NOMO-1 treated with DMSO at 0.1 percent for 48 hours (cell line): ENCODE measurements at regions not wholly inside any gene's neighbourhood (a gene's known extent, or its start where the extent isn't known, plus 50 kb on each side); places are given as distances from the start of the nearest gene placed in this dataset.

Source experiments
- DNase-seq: peaks from one replicate; lab custom pipeline; 2025; ENCODE audit not compliant: unreplicated experiment; lab: John Stamatoyannopoulos, UW

DNA sequence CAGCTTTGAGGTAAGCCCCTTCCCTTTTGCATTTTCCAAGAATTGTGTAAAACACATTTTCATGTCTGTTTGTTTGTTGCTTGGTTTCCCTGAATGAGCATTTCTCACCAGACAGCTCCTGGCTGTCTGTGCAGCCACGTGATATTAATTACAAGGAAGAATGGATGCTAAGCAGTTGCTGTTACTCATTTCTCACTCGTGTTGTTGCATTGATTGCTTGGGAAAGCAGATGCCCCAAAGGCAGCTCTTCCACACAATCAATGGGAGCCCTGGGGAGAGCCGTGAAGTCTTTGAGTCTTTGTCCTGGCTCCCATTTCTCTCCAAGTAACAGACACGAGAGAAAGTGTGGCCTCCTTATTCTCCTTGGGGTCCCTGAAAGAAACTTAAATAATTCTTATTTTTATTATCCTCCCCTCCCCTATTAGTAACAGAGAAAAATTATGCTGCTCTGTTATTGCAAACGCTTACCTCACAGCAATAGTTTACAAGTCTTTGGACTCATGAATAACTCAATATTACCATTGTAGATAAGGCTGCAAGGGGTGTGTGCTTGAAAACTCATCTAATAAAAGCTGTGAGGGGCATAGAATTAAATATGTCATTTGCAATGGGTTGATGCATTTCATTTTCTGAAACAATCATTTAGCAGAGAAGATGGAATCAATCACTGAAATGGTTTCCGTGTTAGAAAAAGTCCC, 127.7 kb upstream of the CAMK1G start:
- DNase-seq: no peak

DNA sequence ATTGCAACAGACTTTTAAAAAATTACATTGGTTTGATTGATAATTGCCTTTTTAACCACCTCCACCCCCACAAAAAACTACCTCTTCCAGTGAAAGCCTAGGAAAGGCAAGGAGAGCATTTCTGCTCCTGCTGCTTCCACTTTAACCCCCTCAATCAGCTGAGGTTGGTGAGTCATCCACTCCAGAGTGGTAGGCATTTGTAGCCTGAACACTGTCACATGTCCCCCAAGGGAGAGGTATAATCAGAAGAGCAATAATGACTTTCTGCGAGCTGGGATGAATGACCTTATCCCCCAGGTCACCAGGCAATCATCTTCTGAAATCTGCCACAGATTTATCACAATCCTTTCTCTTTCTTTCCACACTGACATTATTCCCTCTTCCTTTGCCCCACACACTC, 126.6 kb upstream of the CAMK1G start:
- DNase-seq: no peak

DNA sequence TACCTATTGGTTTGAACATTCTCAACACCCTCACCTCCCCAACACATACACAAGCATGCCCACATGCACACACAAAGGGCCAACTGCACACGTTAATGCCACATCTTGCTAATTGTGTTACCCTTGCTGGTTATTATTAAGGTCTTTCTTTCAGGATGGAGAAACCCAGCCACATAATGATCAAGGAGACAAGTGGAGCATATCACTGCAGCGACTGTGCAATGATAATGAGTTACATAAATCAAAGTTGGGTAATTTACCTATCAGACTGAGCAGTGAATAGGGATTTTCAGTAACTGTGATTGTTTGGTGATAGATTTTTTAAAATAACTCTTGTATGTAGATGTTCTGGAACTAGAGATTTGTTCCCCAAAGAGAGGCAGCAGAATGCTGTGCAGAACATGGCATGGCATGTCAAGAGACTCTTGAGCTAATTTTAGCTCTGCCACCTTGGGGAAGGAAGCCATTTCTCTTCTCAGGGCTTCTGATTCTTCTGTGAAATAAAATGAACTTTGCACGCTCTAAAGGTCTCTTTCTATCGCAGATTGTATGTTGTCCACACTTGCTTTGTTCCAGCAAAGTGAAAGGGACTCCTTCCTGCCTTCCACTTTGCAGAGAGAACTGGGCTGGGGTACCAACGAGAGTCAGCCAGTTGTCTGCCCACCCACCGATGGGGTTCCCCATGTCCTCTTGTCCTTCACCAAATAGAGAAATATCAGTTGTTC, 126.0 kb upstream of the CAMK1G start:
- no peak for DNase-seq

DNA sequence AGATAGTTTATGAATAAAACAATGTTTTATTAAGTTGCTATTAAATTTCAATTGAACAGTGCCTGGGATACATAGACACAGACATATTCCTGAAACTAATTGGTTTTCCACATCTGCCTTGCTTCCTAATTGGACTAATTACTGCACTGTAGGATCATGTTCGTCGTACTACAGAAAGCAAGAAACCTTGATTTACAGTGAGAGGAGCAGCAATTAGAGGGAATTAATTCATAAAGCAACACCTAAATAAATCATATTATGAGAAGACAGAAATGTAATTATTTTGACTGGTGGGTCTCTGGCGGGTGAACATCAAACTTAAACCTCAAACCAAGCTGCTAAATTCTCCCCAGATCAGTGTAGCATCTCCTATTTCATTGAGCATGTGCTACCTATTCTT, 124.6 kb upstream of the CAMK1G start:
- no peak for DNase-seq

DNA sequence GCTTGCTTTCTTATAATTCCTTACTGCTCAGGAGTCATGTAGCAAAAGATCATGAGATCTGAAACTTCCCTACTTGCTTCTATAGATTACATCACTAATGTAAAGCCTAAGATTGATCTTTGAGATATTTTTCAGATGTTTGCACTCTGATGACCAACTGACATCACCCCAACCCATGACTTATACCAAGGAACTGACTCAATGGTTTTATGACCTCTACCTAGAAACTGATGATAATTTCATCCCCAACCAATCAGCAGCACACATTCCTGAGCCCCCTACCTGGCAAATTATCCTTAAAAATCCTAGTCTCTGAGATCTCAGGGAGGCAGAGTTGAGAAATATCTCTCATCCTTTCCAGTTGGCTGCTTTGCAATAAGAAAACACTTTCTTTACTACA, 122.3 kb upstream of the CAMK1G start:
- DNase-seq: no peak

DNA sequence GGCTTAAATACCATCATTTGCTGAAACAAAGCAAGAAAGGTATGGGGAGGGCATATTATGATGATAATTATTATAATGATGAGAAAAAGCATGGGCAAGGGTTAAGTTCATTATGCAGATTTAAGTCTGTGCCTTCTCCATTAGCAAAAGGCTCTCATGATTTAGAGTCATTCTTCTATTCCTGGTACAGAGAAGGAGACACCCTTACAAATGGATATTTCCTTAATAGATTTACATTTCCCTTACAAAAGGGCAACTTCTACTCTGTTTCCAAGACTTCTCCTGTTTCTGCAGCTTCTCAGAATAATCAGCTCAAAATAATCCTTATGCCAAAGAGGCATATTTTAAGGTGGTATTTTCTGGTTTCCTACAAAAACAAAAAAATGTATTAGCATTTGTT, 121.1 kb upstream of the CAMK1G start:
- DNase-seq: no peak

DNA sequence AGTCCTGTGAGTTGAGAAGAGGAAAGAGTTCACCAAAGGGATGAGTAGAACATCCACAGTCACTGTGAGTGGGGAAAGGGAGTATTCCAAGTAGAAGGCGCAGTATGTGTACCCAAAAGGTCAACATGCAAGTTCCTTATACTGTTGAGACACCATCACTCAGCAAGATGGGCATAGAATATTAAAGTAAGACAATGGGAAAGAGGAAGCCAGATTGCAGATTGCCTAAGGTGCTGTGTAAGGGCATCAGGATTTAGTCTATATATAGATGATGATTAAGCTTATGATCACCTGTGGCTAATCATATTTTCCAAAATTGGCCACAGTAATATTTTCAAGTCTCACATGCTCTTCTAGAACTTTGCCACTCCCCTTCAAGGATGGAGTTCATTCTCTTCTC, 120.1 kb upstream of the CAMK1G start:
- no peak for DNase-seq

DNA sequence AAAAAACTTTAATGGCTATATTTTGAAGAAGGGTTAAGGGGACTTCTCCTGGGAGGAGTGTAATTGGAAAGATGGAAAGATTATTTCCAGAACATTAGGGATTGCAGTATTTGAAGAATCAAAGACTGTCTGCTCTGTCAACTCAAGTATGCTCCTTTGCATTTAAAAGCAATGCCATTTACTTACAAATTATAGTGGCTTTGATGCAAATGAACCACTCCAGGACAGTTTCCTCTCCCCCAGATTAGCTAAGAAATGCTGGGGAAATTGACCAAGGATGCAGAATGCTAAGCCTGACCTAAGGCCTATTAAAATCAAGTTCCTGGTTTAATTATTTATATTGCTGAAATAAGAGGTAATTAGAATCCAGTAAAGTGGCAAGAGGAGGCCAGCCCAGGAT, 110.5 kb upstream of the CAMK1G start:
- DNase-seq: no peak

DNA sequence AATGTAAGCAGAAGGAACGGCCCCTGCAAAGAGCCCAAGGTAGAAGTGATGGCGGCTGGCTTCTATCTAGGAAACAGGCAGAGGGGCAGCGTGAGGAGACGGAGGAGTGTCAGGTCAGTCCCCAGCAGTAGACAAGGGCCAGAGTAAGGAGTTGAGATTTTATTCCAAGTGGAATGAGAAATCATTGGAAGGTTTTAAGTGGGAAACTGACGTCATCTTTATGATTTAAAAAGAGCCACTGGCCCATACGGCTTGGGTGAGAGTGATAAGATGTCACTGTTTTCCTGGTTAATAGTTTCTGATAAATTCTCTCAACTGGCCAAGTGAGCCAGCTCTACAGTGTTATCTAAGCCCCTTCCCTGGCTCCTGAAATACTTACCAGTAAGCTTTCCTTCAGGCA, 103.2 kb upstream of the CAMK1G start:
- DNase-seq: no peak

DNA sequence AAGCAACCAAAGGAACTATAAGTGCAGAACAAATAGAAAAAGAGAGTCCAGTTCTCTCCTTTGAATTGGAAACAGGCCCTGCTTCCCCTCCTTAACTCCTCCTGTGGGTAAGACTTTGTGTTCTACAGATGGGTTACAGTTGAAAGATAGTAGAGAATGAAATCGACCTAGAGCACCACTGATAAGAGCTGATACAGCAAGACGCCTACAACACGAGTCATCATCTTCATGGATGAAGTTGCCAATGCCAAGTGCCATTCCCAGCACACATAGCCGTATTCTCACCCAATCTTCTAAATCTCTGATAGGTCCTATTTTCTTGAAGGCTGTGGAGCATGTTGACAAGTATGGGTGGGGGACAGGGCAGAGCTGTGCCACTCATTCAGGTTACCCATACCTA, 99.8 kb upstream of the CAMK1G start:
- DNase-seq: no peak

DNA sequence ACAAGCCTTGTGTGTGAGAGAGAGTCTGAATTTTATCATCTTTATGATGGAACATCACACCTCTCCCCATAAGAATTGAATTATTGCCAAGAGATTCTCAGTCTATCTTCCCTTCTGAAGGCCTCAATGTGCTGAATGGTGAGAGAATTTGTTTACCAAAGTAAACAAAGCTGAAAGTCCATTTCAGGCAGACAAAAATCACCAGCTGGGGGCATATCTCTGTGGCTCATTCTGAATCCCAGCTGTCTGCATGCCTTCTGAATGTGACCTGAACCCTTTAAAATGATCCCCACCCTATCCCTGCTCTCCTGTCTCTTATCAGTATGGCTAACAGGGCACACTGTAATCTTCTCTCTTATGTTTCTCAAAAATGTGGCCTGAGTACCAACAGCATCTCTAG, 99.1 kb upstream of the CAMK1G start:
- no peak for DNase-seq

DNA sequence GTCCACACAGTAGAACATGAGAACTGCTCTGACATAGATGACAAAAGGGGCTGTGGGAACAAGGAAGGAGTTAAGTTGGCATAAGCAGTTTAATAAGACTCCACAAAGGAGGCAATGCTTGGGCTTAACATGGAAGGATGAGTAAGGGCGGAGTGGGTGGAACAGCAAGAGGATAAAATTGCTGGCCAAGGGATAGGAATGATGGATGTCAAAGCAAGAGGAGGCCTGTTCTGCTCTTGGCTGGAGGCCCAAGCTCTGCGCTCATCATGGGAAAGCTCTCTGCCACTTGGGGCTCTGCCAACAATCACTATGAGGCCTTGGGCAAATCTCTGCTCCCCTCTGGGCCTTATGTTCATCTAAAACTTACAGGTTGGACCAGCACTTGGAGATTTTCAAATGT, 98.3 kb upstream of the CAMK1G start:
- no peak for DNase-seq

DNA sequence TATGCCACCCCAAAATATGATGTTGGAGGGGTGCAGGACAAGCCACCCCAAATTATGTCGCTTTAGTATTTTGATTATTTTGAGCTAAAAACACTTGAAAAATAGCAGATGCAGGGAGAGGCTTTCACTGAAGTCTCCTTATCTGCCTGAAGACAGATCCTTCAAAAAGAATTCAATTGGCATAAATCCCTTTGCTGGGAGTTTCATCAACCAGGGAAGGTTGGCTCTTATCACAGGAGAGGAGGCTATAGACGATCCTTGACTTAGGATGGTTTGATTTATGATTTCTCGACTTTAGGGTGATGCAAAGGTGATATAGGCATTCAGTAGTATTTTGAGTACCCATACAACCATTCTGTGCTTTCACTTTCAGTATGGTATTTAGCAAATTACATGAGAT, 97.8 kb upstream of the CAMK1G start:
- DNase-seq: no peak

DNA sequence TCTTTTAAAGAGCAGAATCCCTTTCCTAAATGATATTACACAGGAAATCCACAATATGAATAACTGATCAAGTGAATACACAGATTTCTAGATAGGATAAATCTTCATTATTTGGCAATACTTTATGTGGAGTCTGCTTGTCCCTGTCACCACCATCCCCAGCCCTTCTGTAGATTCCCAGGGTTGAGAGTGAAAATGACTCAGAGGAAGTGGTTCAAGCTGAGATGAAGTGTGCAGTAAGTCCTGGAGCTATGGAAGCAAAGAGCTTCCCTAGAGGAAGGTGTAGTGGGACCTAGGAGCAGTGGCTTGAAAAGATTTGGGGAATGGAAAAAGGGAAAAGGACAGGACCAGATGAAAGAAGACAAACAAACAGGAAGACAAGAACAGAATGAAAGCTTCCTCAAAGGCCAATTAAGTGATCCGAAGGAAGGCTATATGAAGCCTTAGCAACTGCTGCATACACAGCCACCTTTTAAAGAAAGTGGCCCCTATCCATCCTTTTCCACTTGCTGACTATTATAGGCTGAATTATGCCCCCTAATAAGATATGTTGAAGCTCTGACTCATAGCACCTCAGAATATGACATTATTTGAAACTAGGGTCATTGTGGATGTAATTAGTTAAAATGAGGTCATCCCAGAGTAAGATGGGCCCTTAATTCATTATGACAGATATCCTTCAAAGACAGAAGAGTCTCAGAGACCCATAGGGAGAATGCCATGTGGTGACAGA, 96.5 kb upstream of the CAMK1G start:
- no peak for DNase-seq

DNA sequence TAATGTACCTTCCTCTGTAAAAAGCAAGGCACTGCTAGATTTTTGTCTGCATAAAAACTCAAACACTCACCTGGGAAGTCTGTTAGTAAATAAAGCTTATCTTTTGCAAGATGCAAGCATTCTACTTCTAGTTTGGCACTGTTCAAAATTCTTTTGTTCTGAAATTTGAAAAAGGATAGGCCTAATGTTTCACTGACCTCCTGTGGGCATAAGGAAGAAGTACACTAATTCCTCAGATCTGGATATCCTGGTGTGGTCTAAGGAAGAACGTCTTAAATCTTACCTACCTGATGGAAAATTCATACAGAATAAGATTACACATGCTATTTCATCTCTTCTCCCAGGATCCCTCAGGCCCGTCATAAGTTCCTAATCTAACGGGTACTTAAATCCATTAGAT, 93.5 kb upstream of the CAMK1G start:
- no peak for DNase-seq

DNA sequence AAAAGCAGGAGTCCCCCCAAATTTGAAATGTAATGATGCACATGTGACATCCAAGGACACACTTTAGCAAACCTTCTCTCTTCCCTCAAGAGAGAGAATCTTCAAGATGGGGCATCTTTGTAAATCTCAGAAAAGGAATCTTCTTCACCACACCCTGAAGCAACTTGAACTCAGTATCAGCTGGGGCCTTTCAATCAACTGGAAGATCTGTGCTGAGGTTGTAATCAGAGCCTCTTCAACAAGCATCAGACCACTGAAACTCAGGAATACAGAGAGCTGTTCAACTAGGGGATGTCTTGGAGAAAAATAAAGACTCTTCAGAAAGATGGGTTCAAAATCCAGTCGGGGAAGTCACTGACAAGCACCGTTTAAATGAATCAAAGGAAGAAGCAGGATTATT, 92.5 kb upstream of the CAMK1G start:
- DNase-seq: no peak

DNA sequence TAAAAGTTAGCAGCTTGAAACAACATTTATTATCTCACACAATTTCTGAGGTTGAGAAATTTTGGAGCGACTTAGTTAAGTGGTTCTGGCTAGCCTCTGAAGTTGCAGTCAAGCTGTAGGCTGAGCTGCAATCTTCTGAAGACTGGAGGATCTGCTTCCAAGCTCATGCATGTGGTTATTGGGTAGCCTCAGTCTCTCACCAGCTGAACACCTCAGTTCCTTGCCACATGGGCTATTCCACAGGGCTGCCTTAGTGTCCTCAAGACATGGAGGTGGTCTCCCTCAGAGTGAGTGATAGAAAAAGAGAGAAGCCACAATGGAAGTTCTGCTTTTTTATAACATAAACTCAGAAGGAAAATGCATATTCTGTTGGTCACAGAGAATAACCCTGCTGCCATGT, 92.0 kb upstream of the CAMK1G start:
- DNase-seq: no peak

DNA sequence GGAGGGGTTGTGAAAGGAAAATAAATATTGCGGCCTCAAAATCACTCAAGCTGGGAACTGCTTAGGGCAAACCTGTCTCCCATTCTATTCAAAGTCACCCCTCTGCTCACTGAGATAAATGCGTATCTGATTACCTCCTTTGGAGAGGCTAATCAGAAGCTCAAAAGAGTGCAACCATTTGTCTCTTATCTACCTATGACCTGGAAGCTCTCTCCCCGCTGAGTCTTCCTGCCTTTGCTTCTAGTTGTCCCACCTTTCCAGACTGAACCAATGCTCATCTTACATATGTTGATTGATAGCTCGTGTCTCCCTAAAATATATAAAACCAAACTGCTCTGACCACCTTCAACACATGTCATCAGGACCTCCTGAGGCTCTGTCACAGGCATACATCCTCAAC, 91.6 kb upstream of the CAMK1G start:
- DNase-seq: no peak

DNA sequence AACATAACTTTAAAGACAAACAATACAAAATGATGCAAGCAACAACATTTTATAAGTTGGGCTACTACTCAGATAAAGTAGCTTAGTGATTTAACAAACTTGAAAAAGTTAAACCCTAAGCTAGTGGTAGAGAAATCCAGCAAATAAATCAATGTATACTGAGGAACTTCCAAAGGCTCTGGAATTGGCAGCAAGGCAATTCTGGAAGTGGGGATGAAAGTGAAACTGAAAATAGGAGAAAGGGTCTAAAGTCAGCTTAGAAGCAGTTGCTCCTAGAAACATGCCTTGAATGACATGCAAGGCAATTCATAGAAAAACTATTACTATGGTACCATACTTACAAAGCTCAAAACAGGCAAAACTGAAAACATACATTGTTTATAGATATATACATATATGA, 90.0 kb upstream of the CAMK1G start:
- DNase-seq: no peak

DNA sequence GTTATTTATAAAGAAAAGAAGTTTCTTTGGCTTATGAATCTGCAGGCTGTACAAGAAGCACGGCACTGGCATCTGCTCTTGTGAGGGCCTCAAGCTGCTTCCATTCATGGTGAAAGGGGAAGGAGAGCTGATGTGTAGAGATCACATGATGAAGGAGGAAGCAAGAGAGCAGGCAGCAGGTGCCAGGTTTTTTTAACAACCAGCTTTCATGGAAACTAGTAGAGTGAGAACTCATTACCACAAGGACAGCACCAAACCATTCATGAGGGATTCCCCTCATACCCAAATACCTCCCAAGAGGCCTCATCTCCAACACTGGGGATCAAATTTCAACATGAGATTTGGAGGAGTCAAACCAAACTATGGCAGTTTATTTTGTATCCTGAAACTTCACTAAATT, 85.8 kb upstream of the CAMK1G start:
- no peak for DNase-seq

DNA sequence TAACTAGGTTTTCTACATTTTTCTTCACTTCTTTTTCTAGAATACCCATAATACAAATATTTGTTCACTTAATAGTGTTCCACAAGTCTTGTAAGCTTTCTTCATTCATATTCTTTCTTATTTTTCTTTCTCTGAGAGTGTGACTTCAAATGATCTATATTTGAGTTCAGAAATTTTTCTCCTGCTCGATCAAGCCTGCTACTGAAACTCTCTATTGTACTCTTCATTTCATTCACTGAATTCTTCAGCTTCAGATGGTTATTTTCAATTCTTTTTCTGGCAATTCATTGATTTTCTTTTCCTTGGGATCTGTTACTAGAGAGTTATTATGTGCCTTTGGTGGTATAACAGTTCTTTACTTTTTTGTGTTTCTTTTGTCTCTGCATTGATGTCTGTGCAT, 82.5 kb upstream of the CAMK1G start:
- DNase-seq: no peak

DNA sequence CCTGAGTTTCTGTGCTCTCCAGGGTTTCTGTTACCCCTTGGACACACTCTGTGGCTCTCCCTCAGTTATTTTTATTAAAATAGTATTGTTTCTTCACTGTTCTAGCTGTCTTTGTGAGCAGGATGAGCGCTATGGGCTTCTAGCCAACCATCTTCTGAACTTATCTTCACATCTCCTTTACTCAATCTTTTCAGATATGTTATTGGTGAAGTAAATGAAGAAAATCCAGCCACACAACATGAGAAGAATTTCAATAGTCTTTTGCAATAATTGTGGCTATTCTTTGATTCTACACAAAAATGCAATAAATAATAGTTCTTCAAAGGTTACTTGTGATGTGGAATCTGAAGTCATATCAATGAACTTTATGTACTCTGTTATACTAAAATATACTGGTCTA, 80.3 kb upstream of the CAMK1G start:
- no peak for DNase-seq
